ENCODE measurements at regions not wholly inside any gene's neighbourhood (a gene's known extent, or its start where the extent isn't known, plus 50 kb on each side); places are given as distances from the start of the nearest gene placed in this dataset.

DNA sequence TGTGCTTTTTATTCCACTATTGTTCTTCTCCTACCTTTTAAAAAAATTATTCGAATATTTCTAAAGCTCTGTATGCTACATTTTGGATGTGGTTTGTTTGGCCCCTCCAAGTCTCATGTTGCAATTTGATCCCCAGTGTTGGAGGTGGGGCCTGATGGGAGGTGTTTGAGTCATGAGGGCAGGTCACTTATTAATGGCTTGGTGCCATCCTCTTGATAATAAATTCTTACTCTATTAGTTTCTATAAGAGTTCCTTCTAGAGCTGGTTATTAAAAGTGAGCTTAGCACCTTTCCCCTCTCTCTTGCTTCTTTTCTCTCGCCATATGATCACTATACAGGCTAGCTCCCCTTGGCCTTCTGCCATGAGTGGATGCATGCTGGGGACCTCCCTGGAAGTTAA, 445.6 kb upstream of the PDE3A start:
- DNase-seq = no peak

DNA sequence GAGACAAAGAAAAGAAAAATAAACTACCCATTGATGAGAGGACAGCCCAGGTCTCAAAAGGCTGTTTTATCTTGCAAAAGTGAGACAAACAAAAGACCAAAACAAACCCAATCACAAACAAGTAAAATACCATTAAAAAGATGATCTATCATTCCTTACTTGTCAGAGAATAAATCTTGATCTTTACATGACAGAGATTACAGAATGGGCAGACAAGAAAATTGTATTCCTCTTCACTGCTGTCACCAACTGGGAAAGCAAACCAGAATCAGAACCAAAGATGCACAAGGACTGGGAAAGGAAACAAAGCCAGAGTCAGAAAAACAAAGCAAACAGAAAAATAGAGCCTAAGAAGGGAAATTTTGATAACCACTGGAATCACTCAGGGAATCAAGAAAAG, 444.0 kb upstream of the PDE3A start:
- no peak for DNase-seq

DNA sequence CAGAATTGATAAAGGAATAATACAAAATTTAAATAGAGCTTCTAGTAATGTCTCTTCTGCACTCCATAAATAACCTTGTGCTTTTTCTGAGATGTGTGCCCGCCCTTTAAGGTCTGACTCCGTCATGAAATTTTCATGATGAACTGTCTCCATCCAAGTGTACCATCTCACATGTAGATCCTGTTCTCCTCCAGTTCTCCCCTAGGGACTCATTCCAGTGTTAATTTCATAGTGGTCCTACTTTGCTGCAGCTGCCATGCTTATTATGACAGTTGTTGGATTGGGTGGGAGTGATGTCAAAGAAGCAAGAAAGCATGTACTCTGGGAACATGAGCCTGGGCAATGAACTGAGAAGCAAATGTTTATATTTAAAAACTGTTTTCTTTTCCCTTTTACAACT, 442.5 kb upstream of the PDE3A start:
- no peak for DNase-seq

GRCh38 chr12:19926266-19926665, 442.1 kb upstream of the PDE3A start:
- DNase-seq = no peak

DNA sequence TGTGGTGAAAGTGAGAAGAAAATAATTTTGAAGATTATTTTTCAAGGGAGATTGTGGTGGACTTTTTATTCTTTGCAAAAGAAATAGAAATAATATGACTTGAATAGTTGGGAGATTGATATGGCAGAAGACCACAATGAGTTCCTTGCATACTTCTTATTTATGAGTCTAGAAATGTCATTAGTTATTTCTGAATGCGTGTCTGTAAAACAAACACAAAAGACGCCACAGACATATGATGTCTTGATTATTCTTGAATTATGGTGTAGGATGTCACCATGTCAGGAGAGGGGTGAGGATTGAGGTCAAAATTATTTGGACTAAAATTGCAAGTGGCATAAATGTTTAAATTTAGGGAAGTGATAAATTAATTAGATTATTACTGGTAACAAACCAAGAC, 440.7 kb upstream of the PDE3A start:
- no peak for DNase-seq

DNA sequence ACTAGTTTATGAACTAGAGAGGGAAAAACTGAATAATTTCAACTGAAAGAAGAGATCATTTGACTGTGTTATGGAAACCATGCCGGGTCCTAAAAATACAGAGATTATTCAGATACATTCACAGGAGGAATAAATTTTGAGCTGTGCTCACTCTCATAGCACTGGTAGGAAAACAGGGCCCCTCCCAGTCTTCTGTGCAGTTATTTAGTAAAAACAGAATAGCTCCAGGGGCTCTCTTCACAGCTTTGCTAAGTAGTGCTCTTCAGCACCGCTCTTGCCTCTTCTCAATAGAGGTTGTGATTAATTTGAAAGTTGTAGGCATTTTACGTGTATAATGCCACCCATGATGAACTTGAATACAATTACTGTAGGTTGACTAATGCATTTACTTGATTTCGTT, 435.9 kb upstream of the PDE3A start:
- DNase-seq = no peak

DNA sequence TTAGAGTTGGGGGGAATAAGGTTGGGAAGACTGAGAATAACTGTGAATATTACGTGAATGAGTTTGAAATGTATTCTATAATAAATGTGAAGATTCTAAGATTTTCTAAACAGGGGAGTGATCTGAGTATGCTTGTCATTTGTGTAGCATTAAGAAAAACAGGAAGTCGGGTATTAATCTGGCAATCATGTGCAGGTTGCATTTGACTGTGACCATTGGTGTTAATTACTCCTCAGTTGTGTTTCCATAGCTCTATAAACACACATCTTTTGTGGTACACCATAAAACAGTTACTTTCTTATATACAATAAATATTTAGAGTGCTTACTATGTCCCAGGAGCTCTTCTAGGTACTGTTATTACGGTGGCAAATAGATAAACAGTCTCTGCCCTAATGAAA, 434.4 kb upstream of the PDE3A start:
- no peak for DNase-seq

- no peak for DNase-seq
Measured at GRCh38 chr12:19937161-19937560, 431.2 kb upstream of the PDE3A start.

DNA sequence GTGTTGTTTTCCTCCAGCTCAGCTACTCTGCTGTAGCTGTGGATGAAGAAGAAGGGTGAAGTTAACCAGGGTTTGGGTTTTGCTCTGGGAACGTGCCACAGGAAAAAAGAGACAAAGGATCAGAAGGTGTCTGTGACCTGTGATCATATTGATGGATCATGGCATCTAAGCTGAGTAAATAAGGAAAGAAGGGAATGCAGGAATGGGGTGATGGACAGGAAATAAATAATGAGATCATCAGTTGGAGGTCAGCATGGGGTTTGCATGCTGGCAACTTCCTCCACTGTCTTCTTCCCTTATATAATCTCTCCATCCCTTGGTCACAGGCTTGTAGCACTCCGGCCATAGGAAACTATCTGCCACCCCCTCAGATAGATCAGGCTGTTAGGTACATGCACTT, 430.3 kb upstream of the PDE3A start:
- no peak for DNase-seq

- DNase-seq = no peak
Measured at GRCh38 chr12:19938491-19938890, 429.8 kb upstream of the PDE3A start.

DNA sequence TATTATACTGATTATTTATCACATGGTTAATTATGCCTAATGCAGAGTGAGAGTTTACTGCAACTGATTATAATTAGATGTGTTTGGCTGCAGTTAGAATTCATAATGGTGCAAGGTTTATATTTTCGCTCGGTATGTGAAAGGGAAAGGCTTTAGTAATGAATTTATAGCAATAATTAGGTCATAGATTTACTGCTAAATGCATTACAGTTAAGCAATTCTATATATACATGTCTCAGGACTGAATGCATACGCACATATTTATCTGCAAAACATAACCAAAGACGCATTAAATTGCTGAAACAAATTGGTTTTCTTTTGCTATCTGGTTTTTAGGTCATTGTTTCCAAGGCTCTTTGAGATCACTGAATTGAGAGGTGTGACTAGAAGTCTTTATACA, 428.1 kb upstream of the PDE3A start:
- no peak for DNase-seq

GRCh38 chr12:19941096-19941495, 427.2 kb upstream of the PDE3A start:
- DNase-seq = no peak

DNA sequence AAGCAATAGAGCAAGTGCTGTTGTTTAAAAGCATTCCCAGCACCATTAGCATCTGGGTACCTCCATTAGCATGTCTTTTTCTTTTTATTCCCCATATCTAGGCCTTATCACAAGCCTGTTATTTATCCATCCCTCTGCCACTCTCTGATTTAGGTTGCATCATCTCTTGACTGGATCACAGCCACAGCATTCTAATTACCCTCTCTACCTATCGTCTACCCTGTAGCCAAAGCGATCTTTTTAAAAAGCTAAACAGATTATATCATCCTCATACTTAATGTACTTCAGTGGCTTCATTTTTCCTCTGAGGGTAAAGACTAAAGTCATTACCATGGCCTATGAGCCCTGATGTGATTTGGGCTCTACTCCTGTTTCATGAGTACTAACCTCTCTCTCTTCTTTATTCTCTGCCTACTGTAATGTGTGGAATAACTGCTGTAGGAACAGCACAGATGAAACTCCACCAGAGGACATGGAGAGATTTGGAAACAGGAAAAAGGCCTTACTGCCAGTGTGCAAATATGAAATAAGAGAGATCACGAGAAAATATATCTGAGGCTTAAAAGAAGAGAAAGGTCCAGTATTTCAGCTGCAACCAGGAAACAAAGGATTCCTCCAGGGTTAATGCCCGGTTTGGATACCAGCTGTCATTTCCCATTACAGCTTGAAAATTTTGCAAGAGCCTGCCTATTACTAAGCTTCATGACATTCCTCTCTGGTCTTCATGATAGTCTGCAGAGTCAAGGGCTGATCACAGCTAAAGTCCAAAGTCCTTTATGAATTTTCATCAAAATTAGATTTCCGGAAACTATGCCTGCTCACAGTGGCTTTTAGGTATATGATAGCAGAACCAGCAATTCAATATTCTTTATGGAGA, 422.5 kb upstream of the PDE3A start:
- no peak for DNase-seq

- DNase-seq = no peak
Measured at GRCh38 chr12:19946550-19946949, 421.8 kb upstream of the PDE3A start.

DNA sequence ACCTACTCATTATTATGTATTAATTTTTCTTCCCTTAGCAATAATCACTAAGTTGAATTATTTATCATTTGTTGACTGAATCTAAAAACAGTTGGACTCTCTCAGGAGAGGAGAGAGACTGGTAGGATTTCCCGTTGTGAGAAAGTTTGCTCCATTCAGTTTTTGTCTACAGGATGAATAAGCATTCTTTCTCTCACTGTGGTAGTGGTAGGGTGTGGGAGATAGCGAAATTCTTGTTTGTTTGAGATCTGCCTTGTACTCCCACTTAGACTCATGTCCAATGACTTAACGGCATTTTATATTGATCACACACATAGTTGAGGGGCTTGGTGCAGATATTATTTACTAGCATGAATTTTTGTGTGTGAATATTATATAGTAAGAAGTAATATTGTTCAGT, 421.0 kb upstream of the PDE3A start:
- no peak for DNase-seq

- DNase-seq = no peak
Measured at GRCh38 chr12:19951664-19952063, 416.7 kb upstream of the PDE3A start.

DNA sequence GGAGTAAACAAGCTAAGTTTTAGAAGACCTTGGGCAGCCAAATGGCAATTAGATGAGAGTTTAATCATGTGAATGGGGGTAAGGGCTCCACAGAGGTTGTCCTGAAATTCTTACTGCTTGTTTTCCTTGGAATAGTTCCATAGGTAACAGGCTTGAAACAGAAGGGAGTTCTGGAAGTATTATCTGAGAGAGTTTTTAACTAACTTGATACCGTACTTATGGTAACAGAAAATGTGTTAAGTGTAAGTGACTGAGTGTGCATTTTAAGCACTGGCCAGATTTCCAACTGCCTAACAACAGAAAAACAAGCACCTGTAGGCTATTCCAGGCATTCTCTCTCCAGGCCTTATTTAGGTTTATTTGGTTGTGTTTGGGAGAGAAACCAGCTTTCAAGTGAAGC, 414.6 kb upstream of the PDE3A start:
- no peak for DNase-seq

DNA sequence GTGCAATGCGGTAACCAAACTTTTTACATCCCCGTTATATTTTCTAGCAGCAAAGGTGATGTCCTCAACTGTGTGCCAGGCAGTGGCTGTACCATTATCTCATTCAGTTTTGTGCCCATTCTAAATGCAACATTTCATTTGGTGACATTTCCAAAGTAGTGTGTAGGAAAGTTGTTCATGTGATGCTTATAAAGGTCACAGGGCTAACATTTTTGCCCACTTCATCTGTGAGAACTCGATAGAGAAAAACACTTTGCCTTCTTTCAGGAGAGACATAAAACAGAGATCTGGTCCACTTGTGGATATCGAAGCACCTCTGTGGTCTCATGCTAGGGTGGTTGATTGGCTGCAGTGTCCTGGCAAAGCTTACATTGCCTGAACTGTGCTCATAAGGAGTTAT, 414.2 kb upstream of the PDE3A start:
- no peak for DNase-seq

DNA sequence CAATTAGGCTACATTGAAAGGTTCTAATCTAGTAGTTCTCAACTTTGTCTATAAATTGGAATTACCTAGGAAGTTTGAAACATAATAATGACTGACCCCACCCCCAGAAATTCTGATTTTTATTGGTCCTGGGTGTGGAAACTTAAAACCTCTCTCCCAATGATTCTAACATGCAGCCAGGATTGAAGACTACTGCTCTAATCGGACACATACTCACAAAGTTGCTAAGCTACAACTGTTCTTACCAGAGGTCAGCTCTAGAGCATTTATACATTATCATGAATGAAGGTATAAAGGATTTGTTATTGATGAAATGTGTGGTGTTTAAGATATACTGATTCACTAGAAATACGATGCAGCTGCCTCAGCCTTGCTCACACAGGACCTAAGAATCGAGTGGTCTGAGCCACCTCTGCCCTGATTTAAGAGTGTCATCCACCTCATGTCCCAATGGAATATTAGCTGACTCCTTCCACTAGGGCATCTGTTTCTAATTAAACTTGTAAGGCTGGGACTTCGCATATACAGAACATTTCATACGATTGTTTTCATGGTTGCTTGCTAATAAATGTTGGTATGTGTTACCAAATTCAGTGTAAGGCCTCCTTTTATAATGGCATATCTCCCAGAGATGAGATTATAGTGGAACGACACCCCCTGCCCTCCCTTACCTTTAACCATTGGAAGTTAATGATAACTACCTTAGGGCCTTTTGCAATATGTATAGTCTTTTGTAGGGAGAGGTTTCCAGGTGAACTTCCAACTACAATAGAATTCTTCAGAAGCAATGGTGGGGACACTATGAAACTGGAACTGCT, 410.8 kb upstream of the PDE3A start:
- no peak for DNase-seq

- no peak for DNase-seq
Measured at GRCh38 chr12:19958389-19958788, 409.9 kb upstream of the PDE3A start.

DNA sequence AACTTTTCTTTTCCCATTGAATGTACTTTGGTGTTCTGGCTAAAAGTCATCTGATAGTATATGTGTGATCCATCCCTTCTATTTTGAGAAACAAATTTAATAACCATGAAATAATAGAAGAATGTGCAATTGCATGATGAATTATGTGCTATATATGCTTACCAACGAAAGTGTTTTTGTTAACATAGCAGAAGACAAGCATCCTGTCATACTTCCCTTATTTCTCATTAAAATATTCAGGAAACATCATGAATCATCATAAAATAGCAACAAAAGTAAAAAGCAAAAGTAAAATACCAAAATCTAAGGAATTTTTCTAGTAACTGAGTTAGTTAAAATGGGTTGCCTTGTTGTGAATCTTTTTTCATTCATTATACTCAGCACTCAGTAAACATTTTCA, 409.0 kb upstream of the PDE3A start:
- DNase-seq = no peak

DNA sequence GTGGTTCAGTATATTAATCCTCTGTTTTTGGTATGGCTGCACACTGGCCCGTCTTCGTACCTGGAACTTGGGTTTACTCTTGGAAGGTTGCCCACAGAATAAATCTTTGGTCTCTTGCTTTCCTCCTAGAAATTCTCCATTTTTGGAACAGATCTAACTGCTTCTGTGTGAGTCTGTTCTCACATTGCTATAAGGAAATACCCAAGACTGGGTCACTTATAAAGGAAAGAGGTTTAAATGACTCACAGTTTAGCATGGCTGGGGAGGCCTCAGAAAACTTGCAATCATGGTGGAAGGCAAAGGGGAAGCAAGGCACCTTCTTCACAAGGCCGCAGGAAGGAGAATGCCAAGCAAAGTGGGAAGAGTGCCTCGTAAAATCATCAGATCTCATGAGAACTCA, 407.8 kb upstream of the PDE3A start:
- no peak for DNase-seq

DNA sequence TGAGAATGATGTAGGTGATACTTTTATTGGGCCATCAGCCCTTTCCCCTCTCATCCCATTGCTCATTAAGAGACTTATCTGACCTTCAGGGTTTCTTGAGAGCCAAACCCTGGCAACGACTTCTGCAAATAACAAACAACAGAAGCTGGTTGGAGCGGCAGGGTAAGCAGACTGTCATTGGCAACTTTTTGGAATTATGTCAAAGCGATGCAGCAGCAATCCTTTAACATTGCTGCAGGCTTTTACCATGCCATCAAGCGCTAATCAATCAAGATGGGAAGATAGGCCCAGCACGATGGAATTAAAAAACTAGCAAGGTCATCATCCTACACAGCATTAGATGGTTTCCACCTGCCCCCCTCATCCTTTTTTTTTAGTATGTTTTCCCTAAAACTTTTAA, 406.1 kb upstream of the PDE3A start:
- DNase-seq = no peak

- DNase-seq = no peak
Measured at GRCh38 chr12:19963972-19964371, 404.4 kb upstream of the PDE3A start.

All from NCI-H526 treated with DMSO at 0.1 percent for 48 hours (cell line).